ENCODE measurements at regions not wholly inside any gene's neighbourhood (a gene's known extent, or its start where the extent isn't known, plus 50 kb on each side); places are given as distances from the start of the nearest gene placed in this dataset.

DNA sequence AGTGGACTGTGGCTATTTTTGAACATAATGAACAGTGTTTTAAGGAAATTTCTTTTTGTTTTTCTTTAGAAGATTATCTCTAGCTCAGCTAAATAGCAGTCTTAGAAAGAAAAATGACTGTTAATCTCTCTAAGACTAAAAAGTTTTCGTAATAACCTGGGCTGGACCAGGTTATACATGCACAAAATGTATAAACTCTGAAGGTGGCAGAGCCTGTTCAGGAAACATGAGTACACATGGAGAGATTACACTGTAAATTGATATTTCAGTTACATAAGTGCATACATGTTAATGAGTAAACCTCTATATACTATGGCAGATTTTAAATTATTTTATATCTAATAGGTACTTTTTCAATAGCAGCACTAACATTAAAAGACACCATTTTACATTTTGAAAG lies 258.2 kb upstream of the CFAP20DC start:
- Histone ChIP-seq H2AFZ (ENCODE audit: low read length) (no peak overlapping the region), H3F3A (ENCODE audit: insufficient read depth, low read length) (no peaks in the 10 kb centered on the region), H4K20me1 (ENCODE audit: insufficient read depth, low read length) (no peaks in the 10 kb centered on the region), H3K4me3 (ENCODE audit: low read length) (no peak overlapping the region), H3K4me1 (ENCODE audit: low read length) (no peaks in the 10 kb centered on the region), H3K79me2 (ENCODE audit: low read length) (no peaks in the 10 kb centered on the region), H3K36me3 (replicated peaks; ENCODE audit: insufficient read depth, low read length) (no peaks in the 10 kb centered on the region), H3K9me3 (replicated peaks; ENCODE audit: insufficient read depth, low read length) (no peaks in the 10 kb centered on the region), H3K9me2 (replicated peaks; ENCODE audit: insufficient read depth, low read length) (no peaks in the 10 kb centered on the region), H3K27ac (ENCODE audit: low read length) (no peak overlapping the region), H3K4me2 (ENCODE audit: low read depth, low read length) (no peak overlapping the region), H3K27me3 (replicated peaks; ENCODE audit: insufficient read depth, low read length) (no peaks in the 10 kb centered on the region), H3K9ac (ENCODE audit: low read length) (no peak overlapping the region)
- no peak for DNase-seq
- TF ChIP-seq, protein P1, sequence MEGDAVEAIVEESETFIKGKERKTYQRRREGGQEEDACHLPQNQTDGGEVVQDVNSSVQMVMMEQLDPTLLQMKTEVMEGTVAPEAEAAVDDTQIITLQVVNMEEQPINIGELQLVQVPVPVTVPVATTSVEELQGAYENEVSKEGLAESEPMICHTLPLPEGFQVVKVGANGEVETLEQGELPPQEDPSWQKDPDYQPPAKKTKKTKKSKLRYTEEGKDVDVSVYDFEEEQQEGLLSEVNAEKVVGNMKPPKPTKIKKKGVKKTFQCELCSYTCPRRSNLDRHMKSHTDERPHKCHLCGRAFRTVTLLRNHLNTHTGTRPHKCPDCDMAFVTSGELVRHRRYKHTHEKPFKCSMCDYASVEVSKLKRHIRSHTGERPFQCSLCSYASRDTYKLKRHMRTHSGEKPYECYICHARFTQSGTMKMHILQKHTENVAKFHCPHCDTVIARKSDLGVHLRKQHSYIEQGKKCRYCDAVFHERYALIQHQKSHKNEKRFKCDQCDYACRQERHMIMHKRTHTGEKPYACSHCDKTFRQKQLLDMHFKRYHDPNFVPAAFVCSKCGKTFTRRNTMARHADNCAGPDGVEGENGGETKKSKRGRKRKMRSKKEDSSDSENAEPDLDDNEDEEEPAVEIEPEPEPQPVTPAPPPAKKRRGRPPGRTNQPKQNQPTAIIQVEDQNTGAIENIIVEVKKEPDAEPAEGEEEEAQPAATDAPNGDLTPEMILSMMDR (IDR thresholded peaks at IDR 0.05; ENCODE audit: low read length): no peak
- TF ChIP-seq EZH2 (optimal IDR thresholded peaks at IDR 0.05; ENCODE audit: low read depth, low read length): no peak
- TF ChIP-seq EZH2phosphoT487 (IDR thresholded peaks at IDR 0.05; ENCODE audit: low read length): no peak

DNA sequence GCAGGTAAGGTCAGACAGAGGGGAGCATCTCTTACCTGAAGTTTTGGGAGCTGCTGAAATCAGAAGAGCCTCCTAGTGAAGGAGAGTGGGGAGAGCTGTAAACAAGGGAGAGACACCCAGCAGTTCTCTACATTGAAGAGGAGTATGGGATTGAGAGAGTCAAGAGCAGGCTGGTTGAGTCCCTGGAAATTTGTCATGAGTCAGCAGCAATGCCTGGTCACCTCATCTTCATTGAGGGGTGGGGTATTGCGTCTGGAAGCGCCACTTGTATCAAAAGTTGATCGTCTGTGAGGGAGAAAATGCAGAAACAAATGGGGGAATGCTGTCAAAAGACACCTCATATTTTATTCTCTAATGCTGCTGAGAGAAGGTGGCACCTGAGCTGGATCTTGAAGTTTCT lies 256.6 kb upstream of the CFAP20DC start:
- no peaks in the 10 kb centered on the region for H3K36me3 ChIP-seq (replicated peaks; ENCODE audit: insufficient read depth, low read length)
- no peak overlapping the region for H2AFZ ChIP-seq (ENCODE audit: low read length)
- no peaks in the 10 kb centered on the region for H3K79me2 ChIP-seq (ENCODE audit: low read length)
- TF ChIP-seq, protein P1 (IDR thresholded peaks at IDR 0.05; ENCODE audit: low read length): no peak
- TF ChIP-seq EZH2phosphoT487 (IDR thresholded peaks at IDR 0.05; ENCODE audit: low read length) (no peak), EZH2 (optimal IDR thresholded peaks at IDR 0.05; ENCODE audit: low read depth, low read length) (no peak)
- no peak overlapping the region for H3K4me2 ChIP-seq (ENCODE audit: low read depth, low read length)
- no peaks in the 10 kb centered on the region for H3K4me1 ChIP-seq (ENCODE audit: low read length)
- no peak overlapping the region for H3K4me3 ChIP-seq (ENCODE audit: low read length)
- no peaks in the 10 kb centered on the region for H3K9me2 ChIP-seq (replicated peaks; ENCODE audit: insufficient read depth, low read length)
- no peaks in the 10 kb centered on the region for H3F3A ChIP-seq (ENCODE audit: insufficient read depth, low read length)
- no peaks in the 10 kb centered on the region for H3K27me3 ChIP-seq (replicated peaks; ENCODE audit: insufficient read depth, low read length)
- no peak overlapping the region for H3K27ac ChIP-seq (ENCODE audit: low read length)
- H3K9me3 ChIP-seq (replicated peaks; ENCODE audit: insufficient read depth, low read length): no peaks in the 10 kb centered on the region
- no peak overlapping the region for H3K9ac ChIP-seq (ENCODE audit: low read length)
- H4K20me1 ChIP-seq (ENCODE audit: insufficient read depth, low read length): no peaks in the 10 kb centered on the region
- no peak for DNase-seq

DNA sequence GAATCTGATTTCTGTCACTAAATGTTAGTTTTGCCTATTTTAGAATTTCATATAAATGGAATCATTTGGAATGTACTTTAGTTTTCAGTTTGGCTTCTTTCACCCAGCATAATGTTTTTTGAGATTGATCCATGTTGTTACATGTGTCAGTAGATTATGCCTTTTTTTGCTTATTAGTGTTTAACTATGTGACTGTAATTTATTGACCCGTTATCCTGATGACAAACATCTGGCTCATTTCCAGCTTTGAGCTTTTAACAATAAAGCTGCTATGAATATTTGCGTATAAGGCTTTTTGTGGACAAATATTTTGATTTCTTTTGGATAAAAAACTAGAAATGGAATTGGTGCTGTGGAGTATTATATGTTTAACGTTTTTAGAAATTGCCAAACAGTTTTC lies 254.5 kb upstream of the CFAP20DC start:
- TF ChIP-seq EZH2phosphoT487 (IDR thresholded peaks at IDR 0.05; ENCODE audit: low read length) (no peak), EZH2 (optimal IDR thresholded peaks at IDR 0.05; ENCODE audit: low read depth, low read length) (no peak)
- TF ChIP-seq, protein P1 (IDR thresholded peaks at IDR 0.05; ENCODE audit: low read length): no peak
- H3K79me2 ChIP-seq (ENCODE audit: low read length): no peaks in the 10 kb centered on the region
- H3K4me3 ChIP-seq (ENCODE audit: low read length): no peak overlapping the region
- DNase-seq: no peak
- H2AFZ ChIP-seq (ENCODE audit: low read length): no peak overlapping the region
- H3K4me2 ChIP-seq (ENCODE audit: low read depth, low read length): no peak overlapping the region
- H4K20me1 ChIP-seq (ENCODE audit: insufficient read depth, low read length): no peaks in the 10 kb centered on the region
- no peaks in the 10 kb centered on the region for H3K9me2 ChIP-seq (replicated peaks; ENCODE audit: insufficient read depth, low read length)
- H3K27me3 ChIP-seq (replicated peaks; ENCODE audit: insufficient read depth, low read length): no peaks in the 10 kb centered on the region
- no peaks in the 10 kb centered on the region for H3K36me3 ChIP-seq (replicated peaks; ENCODE audit: insufficient read depth, low read length)
- no peaks in the 10 kb centered on the region for H3K9me3 ChIP-seq (replicated peaks; ENCODE audit: insufficient read depth, low read length)
- no peaks in the 10 kb centered on the region for H3K4me1 ChIP-seq (ENCODE audit: low read length)
- H3F3A ChIP-seq (ENCODE audit: insufficient read depth, low read length): no peaks in the 10 kb centered on the region
- no peak overlapping the region for H3K9ac ChIP-seq (ENCODE audit: low read length)
- no peak overlapping the region for H3K27ac ChIP-seq (ENCODE audit: low read length)

All from MM.1S (cell line).